Renal cortex interstitium (tissue), 11 donors: ENCODE measurements at regions not wholly inside any gene's neighbourhood (a gene's known extent, or its start where the extent isn't known, plus 50 kb on each side); places are given as distances from the start of the nearest gene placed in this dataset.

Experiments
- DNase-seq, 11 donors: peaks; one replicate each; pipeline ENCODE4 v3.0.0-alpha.2; 2013; ENCODE audit warnings: low read depth in 9 of 11, low spot score in 4 of 11; ENCODE audit errors: extremely low read depth in 1 of 11

DNA sequence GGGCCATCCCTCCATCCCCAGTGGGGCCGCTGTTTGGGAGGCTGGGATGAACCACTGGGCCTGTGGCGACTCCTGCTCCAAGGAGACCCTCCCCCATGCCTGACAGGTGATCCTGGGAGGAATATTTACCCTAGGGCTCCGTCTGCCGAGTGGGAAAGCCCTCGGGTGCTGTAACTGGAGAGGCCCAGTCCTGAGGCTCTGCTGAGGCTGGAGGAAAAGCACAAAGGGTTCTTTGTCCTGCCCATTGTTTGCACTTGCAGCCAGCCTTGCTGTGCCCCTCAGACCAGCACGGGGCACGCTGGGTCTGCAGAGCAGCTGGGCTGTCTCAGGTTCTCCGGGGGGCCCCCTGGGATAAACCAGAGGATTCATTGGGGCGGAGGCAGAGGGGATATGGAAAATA, 321.1 kb downstream of the MN1 start:
- no peak for DNase-seq

DNA sequence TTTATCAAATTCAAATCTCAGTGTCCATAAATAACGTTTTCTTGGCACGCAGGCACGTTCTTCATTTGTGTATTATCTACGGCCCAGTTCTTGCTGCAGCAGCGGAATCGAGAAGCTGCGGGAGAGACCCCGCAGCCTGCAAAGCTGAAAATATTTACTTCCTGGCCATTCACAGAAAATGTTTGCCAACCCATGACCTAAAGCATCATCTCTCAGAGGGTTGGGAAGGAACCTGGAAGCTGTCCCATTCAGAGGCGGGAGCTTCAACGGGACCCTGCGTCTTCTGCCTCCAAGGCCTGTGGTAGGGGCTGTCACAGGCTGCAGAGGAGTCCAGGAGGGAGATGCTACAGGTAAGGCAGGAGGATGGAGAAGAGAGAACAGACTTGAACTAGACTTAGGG, 319.2 kb downstream of the MN1 start:
- no peak for DNase-seq

DNA sequence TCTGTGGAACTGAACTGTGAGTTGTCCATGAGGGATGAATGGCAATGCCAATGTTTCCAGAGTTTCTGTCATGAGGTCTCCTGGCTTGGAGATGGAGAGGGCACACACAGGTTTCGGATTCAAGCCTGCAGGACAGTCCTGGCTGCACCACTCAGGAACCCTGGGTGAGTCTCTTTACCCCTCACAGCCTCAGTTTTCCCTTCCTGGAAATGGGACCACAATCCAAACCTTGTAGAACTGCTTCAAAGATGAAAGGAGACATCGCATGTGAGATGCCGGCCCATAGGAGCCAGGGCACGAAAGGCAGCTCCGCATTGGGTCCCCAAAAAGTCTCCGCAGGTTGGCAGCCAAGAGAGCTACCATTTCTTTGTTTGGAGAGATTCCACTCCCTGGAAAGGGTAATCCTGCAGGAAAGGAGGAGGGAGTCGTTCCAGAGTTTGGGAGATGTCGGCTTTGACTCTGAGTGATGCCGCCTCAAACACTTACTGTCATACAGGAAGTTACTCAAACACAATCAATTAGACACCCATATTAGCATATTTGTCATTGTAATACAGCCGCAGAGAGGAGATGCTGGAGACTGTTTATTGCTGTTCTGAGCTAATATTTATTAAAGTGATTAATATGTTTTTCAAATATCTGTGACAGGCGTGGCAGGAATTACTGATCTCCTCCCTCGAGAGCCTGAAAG, 318.3 kb downstream of the MN1 start:
- no peak for DNase-seq

DNA sequence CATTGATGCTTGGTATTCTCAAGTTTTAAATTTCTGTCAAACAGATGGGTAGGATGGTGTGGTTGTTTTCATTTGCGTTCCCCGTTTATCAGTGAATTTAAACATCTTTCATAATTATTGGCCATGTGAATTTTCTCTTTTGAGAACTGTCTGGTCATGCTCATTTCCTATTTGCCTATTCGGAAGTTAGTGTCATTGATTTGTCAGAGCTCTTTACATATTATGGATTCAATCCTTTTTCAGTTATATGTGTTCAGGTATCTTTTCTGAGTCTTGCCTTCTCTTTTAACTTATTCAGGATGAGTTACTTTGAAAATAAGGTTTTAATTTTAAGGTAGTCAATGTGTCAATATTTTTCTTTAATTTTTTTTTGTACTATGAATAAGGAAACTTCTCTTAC, 315.7 kb downstream of the MN1 start:
- no peak for DNase-seq

GRCh38 chr22:27487600-27488452, 313.7 kb downstream of the MN1 start:
- no peak for DNase-seq

DNA sequence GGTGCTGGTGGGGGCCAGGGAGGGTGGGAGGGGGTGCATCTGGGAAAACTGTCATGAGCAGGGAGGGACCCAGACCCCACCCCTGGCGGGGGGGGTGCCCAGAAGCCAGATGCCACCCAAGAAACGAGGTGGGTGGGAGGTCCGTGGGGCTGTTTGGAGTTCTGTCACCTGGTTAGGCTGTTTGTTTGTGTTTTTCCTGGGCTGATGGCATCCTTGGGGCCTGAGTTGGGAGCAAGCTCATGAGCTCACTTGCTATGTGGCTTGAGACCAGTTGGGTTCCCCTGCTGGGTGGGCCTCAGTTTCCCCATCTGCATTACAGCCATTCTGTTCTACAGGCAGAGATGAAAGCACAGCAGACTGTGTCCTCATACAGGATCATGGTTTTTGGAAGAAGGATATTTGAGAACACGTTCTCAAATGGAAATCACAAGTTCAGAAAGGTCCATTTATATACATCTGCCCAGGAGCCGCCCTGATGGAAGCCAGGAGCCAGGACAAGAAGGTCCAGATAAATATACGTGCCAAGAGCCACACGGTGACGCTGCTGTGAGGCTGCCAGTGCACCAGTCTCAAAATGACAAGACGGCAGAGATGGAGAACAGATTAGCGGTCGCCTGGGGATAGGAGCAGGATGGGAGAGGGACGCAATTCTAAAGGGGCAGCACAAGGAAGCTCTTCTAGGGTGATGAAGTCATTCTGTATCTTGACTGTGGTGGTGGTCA, 312.9 kb downstream of the MN1 start:
- no peak for DNase-seq

GRCh38 chr22:27489178-27489675, 312.3 kb downstream of the MN1 start:
- DNase-seq: no peak

GRCh38 chr22:27490080-27490479, 311.5 kb downstream of the MN1 start:
- no peak for DNase-seq

GRCh38 chr22:27491888-27492287, 309.7 kb downstream of the MN1 start:
- no peak for DNase-seq

GRCh38 chr22:27492566-27493201, 308.9 kb downstream of the MN1 start:
- DNase-seq: no peak

DNA sequence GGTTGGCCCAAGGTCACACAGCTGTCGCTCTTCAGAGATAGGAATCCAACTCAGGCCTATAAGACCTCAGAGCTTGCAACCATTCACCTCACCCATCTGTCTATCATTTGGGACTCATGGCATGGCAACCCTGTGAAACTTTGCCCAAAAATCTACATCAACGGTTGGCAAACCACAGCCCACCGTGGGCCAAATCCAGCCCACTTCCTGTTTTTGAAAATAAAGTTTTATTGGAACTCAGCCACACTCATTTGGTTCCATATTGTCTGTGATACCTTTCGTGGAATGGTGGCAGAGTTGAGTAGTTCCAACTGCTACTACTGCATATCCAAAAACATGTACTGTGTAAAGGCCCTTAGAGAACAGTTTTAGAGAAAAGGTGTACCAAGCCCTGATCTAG, 307.8 kb downstream of the MN1 start:
- DNase-seq: no peak

GRCh38 chr22:27494785-27495184, 306.8 kb downstream of the MN1 start:
- DNase-seq: no peak

DNA sequence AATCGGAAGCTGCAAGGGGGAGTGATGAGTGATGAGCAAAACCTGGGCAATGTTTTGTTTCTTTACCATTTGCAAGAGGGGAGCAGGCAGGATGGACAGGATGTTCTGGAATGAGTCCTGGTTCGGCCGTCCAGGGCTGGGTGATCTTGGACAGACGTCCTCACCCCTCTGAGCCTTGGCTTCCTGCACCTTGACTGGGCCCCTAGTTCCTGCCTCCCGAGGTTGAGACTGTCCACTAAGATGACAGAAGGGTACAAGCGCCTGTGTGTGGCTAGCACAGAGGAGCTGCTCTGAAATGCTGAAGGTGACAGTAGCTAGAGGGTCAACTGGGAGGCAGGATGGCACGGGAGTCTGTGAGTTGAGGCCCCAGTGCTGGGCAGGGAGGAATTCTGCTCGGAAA, 306.2 kb downstream of the MN1 start:
- DNase-seq: no peak

DNA sequence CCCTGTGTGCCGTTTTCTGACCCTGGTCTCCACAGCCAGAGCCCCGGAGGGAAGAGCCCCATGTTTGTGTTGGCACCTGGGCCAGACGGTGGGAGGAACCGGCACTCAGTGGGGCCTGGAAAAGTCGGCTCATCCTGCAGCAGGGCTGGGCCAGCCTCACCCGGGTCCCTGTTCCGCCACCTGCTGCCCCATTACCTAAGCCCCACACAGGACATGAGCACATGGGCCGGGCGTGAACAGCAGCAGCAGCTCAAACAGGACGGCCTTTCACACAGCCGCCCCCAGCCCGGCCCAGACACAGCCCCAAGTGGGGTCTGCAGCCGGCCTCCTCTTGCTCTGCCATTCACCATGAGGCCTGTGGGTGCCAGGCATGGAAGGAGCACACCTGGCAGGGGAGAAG, 302.4 kb downstream of the MN1 start:
- no peak for DNase-seq

GRCh38 chr22:27501191-27501936, 300.2 kb downstream of the MN1 start:
- DNase-seq: no peak

GRCh38 chr22:27502327-27502726, 299.2 kb downstream of the MN1 start:
- DNase-seq: no peak

- no peak for DNase-seq
These were observed 296.9 kb downstream of the MN1 start for GRCh38 chr22:27504360-27505253.

- no peak for DNase-seq
These were observed 294.4 kb downstream of the MN1 start for GRCh38 chr22:27507111-27507611.
